ENCODE measurements at regions not wholly inside any gene's neighbourhood (a gene's known extent, or its start where the extent isn't known, plus 50 kb on each side); places are given as distances from the start of the nearest gene placed in this dataset.
"Not testable (repeated sequence)": the region's sequence is repeated elsewhere in the genome, so short reads cannot be mapped to it uniquely, and the experiment has no call there.

- TF ChIP-seq POLR2A, CTCF (IDR thresholded peaks at IDR 0.05): not testable (repeated sequence)
These were observed 91.1 kb downstream of the LYZL1 start for GRCh38 chr10:29379777-29380598.

Data from uterus (tissue), 2 donors.